IMR-90 (cell line): ENCODE measurements at regions not wholly inside any gene's neighbourhood (a gene's known extent, or its start where the extent isn't known, plus 50 kb on each side); places are given as distances from the start of the nearest gene placed in this dataset.

Source experiments
- ATAC-seq: fragments of 200-7000 bp; cut with Tn5 transposase; 2 replicates; pipeline ENCODE4 v1.9.1; 2020; ENCODE audit warnings: low read depth, mild to moderate bottlenecking, moderate library complexity
- BruUV-seq: library from RNA; stranded (reverse); fragments of 400-500 nt; replicated peaks from 2 replicates; lab custom pipeline; 2021; lab: Mats Ljungman, UMichigan
- CTCF ChIA-PET: fragments of 300-600 bp; formaldehyde crosslinking; extraction: SDS; loops from one replicate; lab custom pipeline; 2021; ENCODE audit warnings: antibody characterized with exemption; lab: Yijun Ruan, JAX
- POLR2A ChIA-PET: fragments of 300-600 bp; sonication (Branson Sonifier 250); formaldehyde crosslinking; loops from one replicate; lab custom pipeline; 2022; ENCODE audit warnings: antibody characterized with exemption; ENCODE audit not compliant: unreplicated experiment; lab: Charles Lee
- DNase-seq: peaks from one replicate; pipeline ENCODE4 v3.0.0; 2013
- H2AFZ ChIP-seq: replicated peaks from 2 replicates; pipeline ENCODE3; 2013; ENCODE audit warnings: low read length, mild to moderate bottlenecking; ENCODE audit not compliant: poor library complexity
- H2AK5ac ChIP-seq: 2 replicates; pipeline ENCODE4 v1.6.1; 2013; ENCODE audit warnings: low read depth, low read length, inconsistent platforms
- H2AK9ac ChIP-seq: replicated peaks from 2 replicates; pipeline ENCODE3; 2013; ENCODE audit warnings: mild to moderate bottlenecking, low read depth, low read length, moderate library complexity; ENCODE audit not compliant: poor library complexity
- H2BK120ac ChIP-seq: 2 replicates; pipeline ENCODE4 v1.6.1; 2013; ENCODE audit warnings: low read depth, low read length, inconsistent platforms
- H2BK15ac ChIP-seq: 3 replicates; pipeline ENCODE4 v1.6.1; 2013; ENCODE audit warnings: low read depth, low read length, inconsistent platforms
- H2BK20ac ChIP-seq: 2 replicates; pipeline ENCODE4 v1.6.1; 2013; ENCODE audit warnings: low read depth, mild to moderate bottlenecking, inconsistent platforms, low read length, moderate library complexity
- H2BK5ac ChIP-seq: 2 replicates; pipeline ENCODE4 v1.6.1; 2013; ENCODE audit warnings: mild to moderate bottlenecking, low read depth, low read length, inconsistent platforms; ENCODE audit not compliant: poor library complexity, severe bottlenecking
- H3K14ac ChIP-seq: replicated peaks from 2 replicates; pipeline ENCODE4 v1.6.1; 2013; ENCODE audit warnings: low read depth, low read length, inconsistent platforms
- H3K18ac ChIP-seq: 2 replicates; pipeline ENCODE4 v1.6.1; 2013; ENCODE audit warnings: low read depth, low read length, control low read depth
- H3K23ac ChIP-seq: 2 replicates; pipeline ENCODE4 v1.6.1; 2013; ENCODE audit warnings: low read depth, low read length, inconsistent platforms
- H3K27ac ChIP-seq: 2 replicates; pipeline ENCODE4 v1.5.1; 2013; ENCODE audit warnings: mild to moderate bottlenecking, control low read depth, low read length; ENCODE audit not compliant: insufficient read depth
- H3K27me3 ChIP-seq: 2 replicates; pipeline ENCODE4 v1.6.1; 2013; ENCODE audit warnings: low read length; ENCODE audit not compliant: control insufficient read depth, insufficient read depth
- H3K36me3 ChIP-seq: 2 replicates; pipeline ENCODE4 v1.6.1; 2013; ENCODE audit warnings: low read length, mixed read lengths; ENCODE audit not compliant: control insufficient read depth, insufficient read depth
- H3K4ac ChIP-seq: 2 replicates; pipeline ENCODE4 v1.6.1; 2013; ENCODE audit warnings: low read depth, low read length, inconsistent platforms
- H3K4me1 ChIP-seq: 2 replicates; pipeline ENCODE4 v1.6.1; 2013; ENCODE audit warnings: low read length, mixed read lengths; ENCODE audit not compliant: control insufficient read depth, insufficient read depth
- H3K4me2 ChIP-seq: 2 replicates; pipeline ENCODE4 v1.6.1; 2013; ENCODE audit warnings: low read depth, mild to moderate bottlenecking, control low read depth, low read length, moderate library complexity
- H3K4me3 ChIP-seq: 2 replicates; pipeline ENCODE4 v1.5.1; 2013; ENCODE audit warnings: low read depth, mild to moderate bottlenecking, control low read depth, low read length, moderate library complexity; ENCODE audit not compliant: insufficient read depth
- H3K56ac ChIP-seq: 2 replicates; pipeline ENCODE4 v1.6.1; 2013; ENCODE audit warnings: low read length, inconsistent platforms; ENCODE audit not compliant: insufficient read depth; ENCODE audit errors: extremely low read depth
- H3K79me1 ChIP-seq, 2 experiments: 2 replicates each; pipeline ENCODE4 v1.6.1; 2013; ENCODE audit warnings: low read length in 2 of 2, inconsistent platforms in 1 of 2, low read depth in 1 of 2
- H3K9ac ChIP-seq: 2 replicates; pipeline ENCODE4 v1.6.1; 2013; ENCODE audit warnings: low read depth, low read length, control low read depth
- H3K9me1 ChIP-seq: 2 replicates; pipeline ENCODE4 v1.6.1; 2013; ENCODE audit warnings: low read length, inconsistent platforms; ENCODE audit not compliant: insufficient read depth
- H3K9me3 ChIP-seq: 2 replicates; pipeline ENCODE4 v1.6.1; 2013; ENCODE audit warnings: low read length; ENCODE audit not compliant: control insufficient read depth, insufficient read depth
- H4K20me1 ChIP-seq: 2 replicates; pipeline ENCODE4 v1.6.1; 2013; ENCODE audit warnings: low read length, inconsistent platforms; ENCODE audit not compliant: insufficient read depth
- H4K5ac ChIP-seq: 2 replicates; pipeline ENCODE4 v1.6.1; 2013; ENCODE audit warnings: mild to moderate bottlenecking, low read depth, low read length, control low read depth
- H4K8ac ChIP-seq, 2 experiments: 2 replicates each; pipeline ENCODE4 v1.6.1; 2013; ENCODE audit warnings: low read depth in 2 of 2, low read length in 2 of 2, control low read depth in 1 of 2, inconsistent platforms in 1 of 2
- H4K91ac ChIP-seq: 2 replicates; pipeline ENCODE4 v1.6.1; 2013; ENCODE audit warnings: low read depth, low read length, inconsistent platforms; ENCODE audit not compliant: insufficient read depth
- BHLHE40 ChIP-seq: fragments of 150-350 bp; IDR thresholded peaks from 2 replicates; pipeline ENCODE4 v1.6.1; 2016; ENCODE audit warnings: mild to moderate bottlenecking, low read depth, low read length
- CHD1 ChIP-seq: IDR thresholded peaks from 2 replicates; pipeline ENCODE4 v1.6.1; 2012; ENCODE audit warnings: low read depth, low read length, improper control_type of control experiment
- CTCF ChIP-seq: conservative IDR thresholded peaks from 2 replicates; pipeline ENCODE4 v1.5.1; 2012; ENCODE audit warnings: mild to moderate bottlenecking, low read depth, low read length, improper control_type of control experiment
- FOS ChIP-seq: fragments of 150-350 bp; IDR thresholded peaks from 2 replicates; pipeline ENCODE4 v1.6.1; 2016; ENCODE audit warnings: low read depth, low read length
- MAFK ChIP-seq: IDR thresholded peaks from 2 replicates; pipeline ENCODE4 v1.6.1; 2012; ENCODE audit warnings: low read depth, low read length, improper control_type of control experiment
- MXI1 ChIP-seq: IDR thresholded peaks from 2 replicates; pipeline ENCODE4 v1.6.1; 2012; ENCODE audit warnings: low read depth, mild to moderate bottlenecking, low read length, moderate library complexity, borderline replicate concordance
- NFE2L2 ChIP-seq: fragments of 150-350 bp; IDR thresholded peaks from 2 replicates; pipeline ENCODE4 v1.6.1; 2016; ENCODE audit warnings: low read depth, mild to moderate bottlenecking, low read length
- POLR2A ChIP-seq: IDR thresholded peaks from 2 replicates; pipeline ENCODE4 v1.6.1; 2012; ENCODE audit warnings: mild to moderate bottlenecking, low read depth, low read length
- SMC3 ChIP-seq: fragments of 150-350 bp; IDR thresholded peaks from 2 replicates; pipeline ENCODE4 v1.6.1; 2016; ENCODE audit warnings: low read depth, mild to moderate bottlenecking, antibody characterized with exemption, low read length, moderate library complexity
- WGBS, 2 experiments: methylation state at CpG; one replicate each; pipeline versions ENCODE4 v1.1.5 to v1.1.7; 2013; ENCODE audit warnings: missing lambda C conversion rate in 2 of 2; ENCODE audit not compliant: insufficient read length in 1 of 2; ENCODE audit errors: extremely low coverage in 2 of 2; 5-methylcytosine and 5-hydroxymethylcytosine counted together
- dilution Hi-C: fragments of 300-500 bp; cut with HindIII; formaldehyde crosslinking; loops from one replicate; pipeline ENCODE4 v1.14.3; 2018; ENCODE audit warnings: low sequenced_read_pairs; ENCODE audit not compliant: unreplicated experiment
- in situ Hi-C: fragments of 300-500 bp; cut with MboI; formaldehyde crosslinking; loops from 3 replicates; pipeline ENCODE4 v1.14.3; 2019; ENCODE audit warnings: low sequenced_read_pairs, inconsistent platforms, mixed read lengths
- intact Hi-C: fragments of 100-400 bp; cut with micrococcal nuclease; formaldehyde crosslinking; loops from 2 replicates; pipeline ENCODE4 v1.10.0; 2022
- TF ChIP-seq, protein P1 (sequence below): fragments of 150-350 bp; IDR thresholded peaks from 2 replicates; pipeline ENCODE4 v1.6.1; 2016; ENCODE audit warnings: low read depth, mild to moderate bottlenecking, low read length, moderate library complexity, borderline replicate concordance

DNA sequence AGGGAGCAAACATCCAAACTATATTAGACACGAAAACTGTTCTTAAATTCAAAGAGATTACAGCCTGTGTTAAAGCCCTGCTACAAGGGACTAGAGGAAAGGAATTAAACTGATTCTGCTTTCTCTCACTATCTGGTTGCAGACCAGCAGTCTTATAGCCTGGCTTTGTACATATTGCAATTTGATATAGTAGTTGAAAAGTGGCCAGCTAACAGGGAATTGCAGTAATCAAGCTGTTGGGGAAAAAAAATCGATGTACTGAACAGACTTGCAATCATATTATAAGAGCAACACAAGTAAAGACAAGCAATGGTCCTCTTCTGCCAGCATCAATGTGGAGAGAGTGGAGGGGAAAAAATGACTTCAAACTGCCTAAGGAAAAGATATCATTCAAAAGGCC lies 364.4 kb upstream of the EPHA5 start:
- H3K9me1 ChIP-seq = no peaks in the 10 kb centered on the region
- no peak for ATAC-seq
- no peak overlapping the region for H2AFZ ChIP-seq
- H3K4ac ChIP-seq = no peak overlapping the region
- intact Hi-C loops = no loop called here
- no peak overlapping the region for H3K27ac ChIP-seq
- H4K5ac ChIP-seq = no peak overlapping the region
- no peak overlapping the region for H3K18ac ChIP-seq
- H2BK20ac ChIP-seq = no peak overlapping the region
- POLR2A ChIA-PET = no interaction called here
- no peak overlapping the region for H3K23ac ChIP-seq
- CTCF ChIA-PET = no interaction called here
- H3K9ac ChIP-seq = no peak overlapping the region
- no peak overlapping the region for H3K56ac ChIP-seq
- H4K8ac ChIP-seq = no peak overlapping the region
- H2BK15ac ChIP-seq = no peak overlapping the region
- TF ChIP-seq BHLHE40 (no peak), MAFK (no peak), POLR2A (no peak), MXI1 (no peak), NFE2L2 (no peak), CHD1 (no peak), FOS (no peak), CTCF (no peak), SMC3 (no peak)
- TF ChIP-seq, protein P1, sequence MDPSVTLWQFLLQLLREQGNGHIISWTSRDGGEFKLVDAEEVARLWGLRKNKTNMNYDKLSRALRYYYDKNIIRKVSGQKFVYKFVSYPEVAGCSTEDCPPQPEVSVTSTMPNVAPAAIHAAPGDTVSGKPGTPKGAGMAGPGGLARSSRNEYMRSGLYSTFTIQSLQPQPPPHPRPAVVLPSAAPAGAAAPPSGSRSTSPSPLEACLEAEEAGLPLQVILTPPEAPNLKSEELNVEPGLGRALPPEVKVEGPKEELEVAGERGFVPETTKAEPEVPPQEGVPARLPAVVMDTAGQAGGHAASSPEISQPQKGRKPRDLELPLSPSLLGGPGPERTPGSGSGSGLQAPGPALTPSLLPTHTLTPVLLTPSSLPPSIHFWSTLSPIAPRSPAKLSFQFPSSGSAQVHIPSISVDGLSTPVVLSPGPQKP = no peak
- H4K91ac ChIP-seq = no peak overlapping the region
- no peak for DNase-seq
- dilution Hi-C loops = no loop called here
- no peaks in the 10 kb centered on the region for H3K9me3 ChIP-seq
- H2BK120ac ChIP-seq = no peak overlapping the region
- H3K14ac ChIP-seq = no peak overlapping the region
- in situ Hi-C loops = no loop called here
- no peaks in the 10 kb centered on the region for H4K20me1 ChIP-seq
- H3K4me3 ChIP-seq = no peak overlapping the region
- H3K4me1 ChIP-seq = no peaks in the 10 kb centered on the region
- no peaks in the 10 kb centered on the region for H3K27me3 ChIP-seq
- H3K79me1 ChIP-seq = no peaks in the 10 kb centered on the region
- H2AK5ac ChIP-seq = no peak overlapping the region
- no peak overlapping the region for H2BK5ac ChIP-seq
- no peak overlapping the region for H3K4me2 ChIP-seq
- H2AK9ac ChIP-seq = no peak overlapping the region
- no TSS peak for BruUV-seq
- no CpG with 5 or more reads among the region's 2 CpGs for WGBS, 2 experiments
- no peaks in the 10 kb centered on the region for H3K36me3 ChIP-seq
